H1 (cell line): ENCODE measurements at regions not wholly inside any gene's neighbourhood (a gene's known extent, or its start where the extent isn't known, plus 50 kb on each side); places are given as distances from the start of the nearest gene placed in this dataset.

ENCODE experiments used
- CTCF ChIA-PET: fragments of 300-600 bp; sonication (Branson Sonifier 250); formaldehyde crosslinking; loops from one replicate; lab custom pipeline; 2021; ENCODE audit not compliant: partially characterized antibody; lab: Charles Lee
- POLR2A ChIA-PET: fragments of 300-600 bp; sonication (Branson Sonifier 250); formaldehyde crosslinking; loops from one replicate; lab custom pipeline; 2021; ENCODE audit warnings: inconsistent platforms; ENCODE audit not compliant: partially characterized antibody; lab: Charles Lee
- DNase-seq, 2 experiments: peaks; one replicate each; pipeline versions ENCODE4 v3.0.0 to v3.0.0-alpha.2; 2010 to 2022; ENCODE audit warnings: low spot score in 2 of 2, low read depth in 1 of 2, mixed read lengths in 1 of 2
- FAIRE-seq: peaks from 2 replicates; lab custom pipeline; 2011; peaks lifted over from hg19 to GRCh38; lab: Jason Lieb, UNC
- H2AFZ ChIP-seq: 2 replicates; pipeline ENCODE4 v1.8.1; 2012; ENCODE audit warnings: low read length, inconsistent platforms
- H2AK5ac ChIP-seq: 2 replicates; pipeline ENCODE4 v1.6.1; 2013; ENCODE audit warnings: low read depth, low read length
- H2BK120ac ChIP-seq: replicated peaks from 2 replicates; pipeline ENCODE3; 2013; ENCODE audit warnings: low read depth, low read length, inconsistent platforms
- H2BK12ac ChIP-seq: 2 replicates; pipeline ENCODE4 v1.6.1; 2013; ENCODE audit warnings: low read depth, low read length
- H2BK15ac ChIP-seq: 2 replicates; pipeline ENCODE4 v1.6.1; 2013; ENCODE audit warnings: low read length
- H2BK20ac ChIP-seq: 2 replicates; pipeline ENCODE4 v1.6.1; 2013; ENCODE audit warnings: low read length
- H2BK5ac ChIP-seq: 2 replicates; pipeline ENCODE4 v1.6.1; 2013; ENCODE audit warnings: low read depth, low read length
- H3K14ac ChIP-seq: 2 replicates; pipeline ENCODE4 v1.6.1; 2013; ENCODE audit warnings: inconsistent platforms; ENCODE audit not compliant: insufficient read length
- H3K18ac ChIP-seq: 2 replicates; pipeline ENCODE4 v1.6.1; 2013; ENCODE audit warnings: low read length; ENCODE audit errors: extremely low read depth
- H3K23ac ChIP-seq: 2 replicates; pipeline ENCODE4 v1.6.1; 2013; ENCODE audit warnings: inconsistent platforms; ENCODE audit not compliant: insufficient read length
- H3K23me2 ChIP-seq: 2 replicates; pipeline ENCODE4 v1.6.1; 2013; ENCODE audit warnings: low read depth, low read length
- H3K27ac ChIP-seq: 2 replicates; pipeline ENCODE4 v1.6.1; 2011; ENCODE audit warnings: low read depth, low read length, inconsistent platforms
- H3K27me3 ChIP-seq, 4 experiments: replicated peaks in 1 of 4; 1 replicate in 1 of 4; 2 replicates in 3 of 4; pipeline versions ENCODE4 v1.6.1 to v1.8.1; 2011 to 2013; ENCODE audit warnings: low read length in 3 of 4, mild to moderate bottlenecking in 3 of 4, inconsistent platforms in 2 of 4, mixed read lengths in 2 of 4, moderate library complexity in 1 of 4; ENCODE audit not compliant: control insufficient read depth in 3 of 4, insufficient read depth in 3 of 4; ENCODE audit errors: extremely low read depth in 1 of 4
- H3K36me3 ChIP-seq, 4 experiments: 2 replicates each; pipeline versions ENCODE4 v1.6.1 to v1.8.1; 2011 to 2013; ENCODE audit warnings: mild to moderate bottlenecking in 4 of 4, low read length in 3 of 4, moderate library complexity in 2 of 4, control low read depth in 1 of 4, inconsistent platforms in 1 of 4; ENCODE audit not compliant: insufficient read depth in 4 of 4, control insufficient read depth in 2 of 4
- H3K4ac ChIP-seq: replicated peaks from 2 replicates; pipeline ENCODE3; 2013; ENCODE audit warnings: low read length, low read depth, mixed read lengths, inconsistent platforms; ENCODE audit not compliant: insufficient read length
- H3K4me1 ChIP-seq, 4 experiments: replicated peaks in 1 of 4; 1 replicate in 1 of 4; 2 replicates in 3 of 4; pipeline versions ENCODE4 v1.6.1 to v1.8.1; 2011 to 2013; ENCODE audit warnings: low read length in 3 of 4, inconsistent platforms in 2 of 4, mixed read lengths in 1 of 4; ENCODE audit not compliant: insufficient read depth in 4 of 4, control insufficient read depth in 3 of 4
- H3K4me2 ChIP-seq, 2 experiments: 2 replicates each; pipeline versions ENCODE4 v1.6.1 to v1.8.1; 2011 to 2013; ENCODE audit warnings: low read depth in 2 of 2, low read length in 2 of 2, control low read depth in 1 of 2, inconsistent platforms in 1 of 2, mild to moderate bottlenecking in 1 of 2; ENCODE audit not compliant: insufficient read depth in 1 of 2
- H3K4me3 ChIP-seq, 4 experiments: fragments of 200-600, 300-600 bp in 1 of 4; sonication (generic), shearing (Covaris generic), sonication (Bioruptor Twin) in 1 of 4; 2 replicates each; pipeline versions ENCODE4 v1.5.1 to v1.8.1; 2011 to 2016; ENCODE audit warnings: low read length in 4 of 4, low read depth in 3 of 4, control low read depth in 2 of 4, inconsistent platforms in 2 of 4, mild to moderate bottlenecking in 2 of 4, mixed read lengths in 1 of 4, moderate library complexity in 1 of 4; ENCODE audit not compliant: insufficient read depth in 2 of 4; ENCODE audit errors: extremely low read depth in 1 of 4
- H3K56ac ChIP-seq: replicated peaks from 2 replicates; pipeline ENCODE3; 2013; ENCODE audit warnings: low read depth, mild to moderate bottlenecking, mixed read lengths, low read length, inconsistent platforms; ENCODE audit not compliant: insufficient read length
- H3K79me1 ChIP-seq: 2 replicates; pipeline ENCODE4 v1.6.1; 2013; ENCODE audit warnings: low read depth, low read length, control low read depth
- H3K79me2 ChIP-seq, 2 experiments: 2 replicates each; pipeline versions ENCODE4 v1.6.1 to v1.8.1; 2012 to 2013; ENCODE audit warnings: low read length in 2 of 2, mild to moderate bottlenecking in 2 of 2, inconsistent platforms in 1 of 2; ENCODE audit not compliant: insufficient read depth in 2 of 2, control insufficient read depth in 1 of 2
- H3K9ac ChIP-seq, 4 experiments: replicated peaks in 1 of 4; 1 replicate in 1 of 4; 2 replicates in 3 of 4; pipeline versions ENCODE4 v1.6.1 to v1.8.1; 2011 to 2013; ENCODE audit warnings: low read depth in 3 of 4, low read length in 3 of 4, control low read depth in 2 of 4, mild to moderate bottlenecking in 2 of 4, moderate library complexity in 2 of 4, inconsistent platforms in 1 of 4; ENCODE audit errors: extremely low read depth in 1 of 4
- H3K9me3 ChIP-seq, 2 experiments: 2 replicates each; pipeline versions ENCODE4 v1.6.1 to v1.8.1; 2012 to 2013; ENCODE audit warnings: mild to moderate bottlenecking in 2 of 2, moderate library complexity in 2 of 2, control low read depth in 1 of 2, inconsistent platforms in 1 of 2, low read depth in 1 of 2, low read length in 1 of 2, mixed read lengths in 1 of 2; ENCODE audit not compliant: insufficient read depth in 2 of 2
- H4K20me1 ChIP-seq, 2 experiments: replicated peaks in 1 of 2; 2 replicates each; pipeline versions ENCODE3 to v1.8.1; 2011 to 2013; ENCODE audit warnings: inconsistent platforms in 2 of 2, low read length in 2 of 2, mild to moderate bottlenecking in 1 of 2; ENCODE audit not compliant: insufficient read depth in 2 of 2, control insufficient read depth in 1 of 2
- H4K5ac ChIP-seq: 2 replicates; pipeline ENCODE4 v1.6.1; 2013; ENCODE audit warnings: low read length, low read depth, mixed read lengths, inconsistent platforms; ENCODE audit not compliant: insufficient read length
- H4K8ac ChIP-seq: 2 replicates; pipeline ENCODE4 v1.8.0; 2013; ENCODE audit warnings: mild to moderate bottlenecking, moderate library complexity, low read length, inconsistent platforms; ENCODE audit not compliant: insufficient read depth; ENCODE audit errors: extremely low read depth
- H4K91ac ChIP-seq: replicated peaks from 2 replicates; pipeline ENCODE3; 2013; ENCODE audit warnings: low read length, mixed read lengths, inconsistent platforms; ENCODE audit not compliant: insufficient read length
- JUND ChIP-seq: IDR thresholded peaks from 2 replicates; pipeline ENCODE4 v1.6.1; 2011; ENCODE audit warnings: mild to moderate bottlenecking, improper control_type of control experiment, low read length
- RAD21 ChIP-seq, 2 experiments: IDR thresholded peaks in 1 of 2; conservative IDR thresholded peaks in 1 of 2; 2 replicates each; pipeline ENCODE4 v1.6.1; 2011; ENCODE audit warnings: low read depth in 2 of 2, low read length in 2 of 2, improper control_type of control experiment in 1 of 2, inconsistent platforms in 1 of 2, mild to moderate bottlenecking in 1 of 2, moderate library complexity in 1 of 2
- WGBS, 2 experiments: shearing (Covaris generic) in 1 of 2; methylation state at CpG; one replicate each; pipeline versions ENCODE4 v1.1.6 to v1.1.7; 2013 to 2015; ENCODE audit warnings: low lambda C conversion rate in 2 of 2, mixed read lengths in 2 of 2, inconsistent platforms in 1 of 2, low coverage in 1 of 2, missing lambda C conversion rate in 1 of 2; ENCODE audit not compliant: insufficient replicate concordance in 2 of 2, insufficient coverage in 1 of 2, insufficient read length in 1 of 2; ENCODE audit errors: extremely low coverage in 1 of 2, missing lambda C conversion rate in 1 of 2; 5-methylcytosine and 5-hydroxymethylcytosine counted together

DNA sequence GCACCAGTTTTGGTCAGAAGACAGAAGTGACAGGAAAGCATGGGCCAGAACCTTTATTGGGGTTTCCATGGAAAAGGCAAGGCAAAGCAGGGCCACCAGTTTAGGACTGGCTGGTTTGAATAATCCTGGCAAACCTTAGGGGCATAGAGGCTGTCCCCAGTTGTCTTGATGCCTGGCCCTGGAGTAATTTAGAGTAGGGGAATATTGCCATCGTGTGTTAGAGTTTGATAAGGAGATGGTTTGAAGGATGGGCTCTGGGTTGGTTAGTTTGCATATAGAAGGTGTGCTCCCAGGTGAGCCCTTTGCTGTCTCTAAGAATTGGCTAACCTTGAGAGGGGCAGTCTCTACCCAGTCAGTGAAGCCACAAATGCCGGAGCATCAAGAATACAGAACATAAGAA, 79.6 kb downstream of the ZNF777 start:
- Histone ChIP-seq H2AFZ (no peak overlapping the region), H3K23me2 (no peaks in the 10 kb centered on the region), H4K5ac (no peak overlapping the region), H4K8ac (no peak overlapping the region), H3K9ac (no peak overlapping the region), H2BK120ac (no peak overlapping the region), H3K14ac (no peak overlapping the region), H3K4me3 (no peak overlapping the region), H3K27ac (no peak overlapping the region), H3K18ac (no peak overlapping the region), H3K79me2 (no peaks in the 10 kb centered on the region), H3K4me1 (no peaks in the 10 kb centered on the region), H3K9me3 (peaks cover 0 to 3% of the 10 kb centered on the region in 2 experiments; a peak in 1 of 4 replicates), H4K91ac (no peak overlapping the region), H3K4me2 (no peak overlapping the region), H3K23ac (no peak overlapping the region), H3K4ac (no peak overlapping the region), H2BK20ac (no peak overlapping the region), H2BK12ac (no peak overlapping the region), H2BK15ac (no peak overlapping the region), H3K79me1 (no peaks in the 10 kb centered on the region), H4K20me1 (no peaks in the 10 kb centered on the region), H2BK5ac (no peak overlapping the region), H3K36me3 (no peaks in the 10 kb centered on the region), H3K56ac (no peak overlapping the region), H3K27me3 (no peaks in the 10 kb centered on the region), H2AK5ac (no peak overlapping the region)
- FAIRE-seq (no peak), DNase-seq (no peak)
- POLR2A ChIA-PET: no interaction called here
- TF ChIP-seq RAD21 (IDR thresholded peaks at IDR 0.05 in 1 of 2, conservative IDR thresholded peaks at IDR 0.05 in 1 of 2; ENCODE audit: low read depth in 2 of 2, low read length in 2 of 2): peak; percentile 11 to 15; a peak in 1 of 4 replicates
- TF ChIP-seq JUND: no peak
- CTCF ChIA-PET: interaction anchor here (1.0 kb wide), 1 partner anchor 24 kb away, joined by 3 read pairs; no protein-coding TSS in a partner anchor
- 94 to 100% methylated on average over 1 to 2 of the region's 2 CpGs for WGBS, 2 experiments
